ENCODE measurements at regions not wholly inside any gene's neighbourhood (a gene's known extent, or its start where the extent isn't known, plus 50 kb on each side); places are given as distances from the start of the nearest gene placed in this dataset.

GRCh38 chr18:75638223-75638775 lies 210.8 kb upstream of the SMIM21 start:
- H3K4me3 ChIP-seq = no peak overlapping the region
- intact Hi-C loops (cut with DNase I, micrococcal nuclease) = no loop called here

GRCh38 chr18:75635096-75635495 lies 207.6 kb upstream of the SMIM21 start:
- Histone ChIP-seq H3K4me1 (ENCODE audit: low read depth) (peaks cover 3% of the 10 kb centered on the region), H3K9me3 (no peaks in the 10 kb centered on the region), H3K4me3 (no peak overlapping the region), H3K36me3 (ENCODE audit: low read depth) (no peaks in the 10 kb centered on the region)
- no peak for TF ChIP-seq CTCF (IDR thresholded peaks at IDR 0.05)
- intact Hi-C loops (cut with DNase I, micrococcal nuclease) = no loop called here
- DNase-seq (no peak), ATAC-seq (no peak)

More at GRCh38 chr18:75638223-75638775, 210.8 kb upstream of the SMIM21 start:
- H3K9me3 ChIP-seq = no peaks in the 10 kb centered on the region
- TF ChIP-seq CTCF (IDR thresholded peaks at IDR 0.05) = no peak
- DNase-seq (no peak), ATAC-seq (no peak)
- H3K36me3 ChIP-seq (ENCODE audit: low read depth) = no peaks in the 10 kb centered on the region
- H3K4me1 ChIP-seq (ENCODE audit: low read depth) = peaks cover 3% of the 10 kb centered on the region

- DNase-seq = no peak
- intact Hi-C loops (cut with DNase I, micrococcal nuclease) = no loop called here
- ATAC-seq = no peak
These were observed 198.5 kb upstream of the SMIM21 start for GRCh38 chr18:75625966-75626365.

GRCh38 chr18:75624869-75625268 lies 197.4 kb upstream of the SMIM21 start:
- no peaks in the 10 kb centered on the region for H3K9me3 ChIP-seq
- no peak for TF ChIP-seq CTCF (IDR thresholded peaks at IDR 0.05)
- intact Hi-C loops (cut with DNase I, micrococcal nuclease) = no loop called here
- no peaks in the 10 kb centered on the region for H3K4me1 ChIP-seq (ENCODE audit: low read depth)
- no peak overlapping the region for H3K4me3 ChIP-seq
- no peak for DNase-seq
- no peaks in the 10 kb centered on the region for H3K36me3 ChIP-seq (ENCODE audit: low read depth)
- no peak for ATAC-seq

More at GRCh38 chr18:75625966-75626365, 198.5 kb upstream of the SMIM21 start:
- Histone ChIP-seq H3K9me3 (no peaks in the 10 kb centered on the region), H3K36me3 (ENCODE audit: low read depth) (no peaks in the 10 kb centered on the region), H3K4me3 (no peak overlapping the region), H3K4me1 (ENCODE audit: low read depth) (no peaks in the 10 kb centered on the region)
- TF ChIP-seq CTCF (IDR thresholded peaks at IDR 0.05) = no peak

- ATAC-seq (no peak), DNase-seq (no peak)
- no peaks in the 10 kb centered on the region for H3K9me3 ChIP-seq
- H3K4me1 ChIP-seq (ENCODE audit: low read depth) = no peaks in the 10 kb centered on the region
- H3K36me3 ChIP-seq (ENCODE audit: low read depth) = no peaks in the 10 kb centered on the region
- H3K4me3 ChIP-seq = no peak overlapping the region
- intact Hi-C loops (cut with DNase I, micrococcal nuclease) = no loop called here
- TF ChIP-seq CTCF (IDR thresholded peaks at IDR 0.05) = no peak
These were observed 194.3 kb upstream of the SMIM21 start for GRCh38 chr18:75621818-75622217.

- H3K9me3 ChIP-seq = no peaks in the 10 kb centered on the region
- intact Hi-C loops (cut with DNase I, micrococcal nuclease) = no loop called here
- no peaks in the 10 kb centered on the region for H3K4me1 ChIP-seq (ENCODE audit: low read depth)
- no peak for TF ChIP-seq CTCF (IDR thresholded peaks at IDR 0.05)
- H3K4me3 ChIP-seq = no peak overlapping the region
- no peak for DNase-seq
- ATAC-seq = no peak
- H3K36me3 ChIP-seq (ENCODE audit: low read depth) = no peaks in the 10 kb centered on the region
These were observed 190.6 kb upstream of the SMIM21 start for GRCh38 chr18:75618146-75618545.
